COR-L47 (cell line): ENCODE measurements at regions not wholly inside any gene's neighbourhood (a gene's known extent, or its start where the extent isn't known, plus 50 kb on each side); places are given as distances from the start of the nearest gene placed in this dataset.
"Not testable (repeated sequence)": the region's sequence is repeated elsewhere in the genome, so short reads cannot be mapped to it uniquely, and the experiment has no call there.

Experiments used
- DNase-seq: peaks from one replicate; lab custom pipeline; 2025; lab: John Stamatoyannopoulos, UW

GRCh38 chr12:87330071-87330555 is 699.1 kb downstream of the C12orf50 start:
- DNase-seq: not testable (repeated sequence)

DNA sequence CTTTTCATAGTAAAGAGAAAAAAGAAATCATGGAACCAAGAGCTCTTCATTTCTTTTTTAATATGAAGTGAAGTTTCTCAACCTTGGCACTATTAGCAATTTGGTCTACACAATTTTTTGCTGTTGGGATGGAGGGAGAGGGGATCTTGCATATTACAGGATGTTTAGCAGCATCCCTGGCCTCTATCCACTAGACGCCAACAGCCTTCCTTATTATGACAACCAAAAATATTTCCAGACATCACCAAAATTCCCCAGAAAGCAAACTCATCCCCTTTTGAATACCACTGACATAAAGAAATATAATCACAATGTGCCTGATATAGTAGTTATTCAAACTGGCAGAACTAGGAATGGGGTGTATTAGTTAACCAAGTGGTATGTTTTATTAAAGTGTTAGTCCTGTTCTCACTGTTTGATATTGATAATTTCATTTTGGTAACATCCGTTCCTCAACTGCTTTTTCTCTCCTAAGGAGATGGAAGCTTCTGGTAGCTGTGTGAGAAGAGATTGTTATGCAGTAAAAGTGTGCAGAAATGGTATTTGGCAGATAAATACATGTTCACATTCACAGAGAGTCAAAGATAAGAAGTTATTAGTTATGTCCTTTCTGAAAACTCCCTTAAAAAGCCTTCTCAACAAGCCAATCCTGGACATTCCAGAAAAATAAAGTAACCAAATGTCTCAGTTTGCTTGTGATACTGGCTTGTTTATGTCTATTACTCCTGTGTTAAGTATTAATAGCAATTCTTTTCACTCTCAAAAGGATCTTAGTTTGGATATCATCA is 699.9 kb downstream of the C12orf50 start:
- no peak for DNase-seq

- no peak for DNase-seq
Measured at GRCh38 chr12:87323369-87323768, 705.8 kb downstream of the C12orf50 start.

DNA sequence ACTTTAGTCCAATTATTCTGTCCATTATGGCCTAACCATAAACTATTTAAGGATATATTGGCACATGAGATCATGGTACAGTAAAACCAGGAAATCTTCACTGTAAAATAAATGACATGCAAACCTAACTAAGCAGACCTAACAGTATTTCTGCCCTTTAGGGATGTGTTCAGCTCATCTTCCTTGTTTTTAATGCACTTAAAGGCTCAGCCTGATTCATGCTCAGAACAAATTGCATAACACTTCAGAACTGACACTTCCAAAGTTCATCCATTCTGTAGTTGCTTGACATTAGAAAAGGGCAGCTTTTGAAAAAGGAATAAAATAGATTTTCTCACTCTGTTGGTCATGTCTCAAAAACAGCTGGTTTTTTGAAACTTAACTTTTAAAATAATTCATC is 708.5 kb downstream of the C12orf50 start:
- no peak for DNase-seq

GRCh38 chr12:87317302-87317701 is 711.9 kb downstream of the C12orf50 start:
- DNase-seq: no peak

- DNase-seq: no peak
Measured at GRCh38 chr12:87311206-87311605, 718.0 kb downstream of the C12orf50 start.

DNA sequence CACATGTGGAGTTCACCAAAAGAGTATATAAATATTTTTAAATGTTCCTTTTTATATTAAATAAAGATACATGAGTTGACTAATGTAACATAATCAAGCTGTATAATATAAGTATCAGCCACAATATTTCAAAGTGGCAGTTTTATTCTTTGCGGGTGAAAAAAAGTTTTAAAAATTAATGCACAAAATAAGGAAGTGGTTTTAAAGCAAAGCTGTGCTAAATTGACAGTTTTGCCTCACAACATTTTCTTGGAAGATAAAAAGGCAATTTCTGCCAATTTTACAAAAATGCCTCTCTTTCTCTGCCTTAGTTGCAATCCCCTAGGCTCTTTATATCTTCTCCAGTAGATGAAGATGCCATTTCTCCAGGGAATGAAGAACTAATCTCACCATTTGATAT is 719.1 kb downstream of the C12orf50 start:
- DNase-seq: no peak

GRCh38 chr12:87305481-87305880 is 723.7 kb downstream of the C12orf50 start:
- no peak for DNase-seq

GRCh38 chr12:87304406-87304805 is 724.8 kb downstream of the C12orf50 start:
- no peak for DNase-seq

- no peak for DNase-seq
Measured at GRCh38 chr12:87303396-87304012, 725.7 kb downstream of the C12orf50 start.

DNA sequence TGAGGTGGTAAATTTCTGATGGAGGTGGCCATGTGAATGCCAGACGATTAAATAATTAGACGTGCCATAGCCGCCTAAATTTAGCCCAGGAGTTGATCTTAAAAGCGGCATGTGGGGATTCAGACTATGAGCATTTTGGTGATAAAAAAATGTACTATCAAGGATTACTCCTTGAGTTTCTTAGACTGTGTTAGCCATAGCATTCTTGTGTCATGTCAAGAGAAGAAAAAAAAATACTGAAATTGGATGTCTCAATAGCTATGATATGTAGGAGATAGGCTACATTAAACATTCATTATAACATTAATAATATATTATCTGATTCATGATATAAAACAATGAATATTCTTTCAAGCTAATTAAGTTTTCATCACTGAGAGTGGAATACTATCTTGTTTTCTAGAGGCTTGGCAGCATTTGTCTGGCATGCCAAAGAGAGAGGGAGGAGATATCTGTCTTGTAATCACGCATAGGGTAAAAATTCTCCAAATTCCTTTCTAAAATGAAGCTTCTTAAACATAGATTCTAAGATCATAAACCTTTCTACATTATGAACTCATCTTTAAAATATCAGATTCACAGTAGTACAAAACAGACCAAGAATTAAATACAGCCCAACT is 727.0 kb downstream of the C12orf50 start:
- no peak for DNase-seq

- no peak for DNase-seq
Measured at GRCh38 chr12:87290505-87290904, 738.7 kb downstream of the C12orf50 start.

GRCh38 chr12:87283886-87284285 is 745.3 kb downstream of the C12orf50 start:
- no peak for DNase-seq

- DNase-seq: no peak
Measured at GRCh38 chr12:87283111-87283510, 746.1 kb downstream of the C12orf50 start.

GRCh38 chr12:87280893-87281292 is 748.3 kb downstream of the C12orf50 start:
- DNase-seq: no peak

DNA sequence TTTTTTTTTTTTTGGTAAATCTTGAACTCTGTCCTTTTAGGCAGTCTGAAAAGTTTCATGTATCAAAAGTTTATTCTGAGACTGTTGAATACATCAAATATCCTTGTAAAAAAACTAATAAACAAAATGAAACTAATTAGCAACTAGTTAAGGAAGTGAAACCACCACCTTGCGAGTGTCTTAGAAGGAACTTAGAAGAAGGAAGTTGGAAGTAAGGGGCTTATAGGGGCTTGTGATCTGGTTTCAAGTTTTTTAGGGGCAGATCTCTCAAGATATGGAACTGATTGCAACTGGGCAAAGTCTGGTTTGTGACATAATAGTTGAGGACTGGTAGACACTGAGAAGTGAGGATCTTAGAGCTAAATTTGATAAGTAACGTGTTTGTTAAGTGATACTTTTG is 748.8 kb downstream of the C12orf50 start:
- no peak for DNase-seq

DNA sequence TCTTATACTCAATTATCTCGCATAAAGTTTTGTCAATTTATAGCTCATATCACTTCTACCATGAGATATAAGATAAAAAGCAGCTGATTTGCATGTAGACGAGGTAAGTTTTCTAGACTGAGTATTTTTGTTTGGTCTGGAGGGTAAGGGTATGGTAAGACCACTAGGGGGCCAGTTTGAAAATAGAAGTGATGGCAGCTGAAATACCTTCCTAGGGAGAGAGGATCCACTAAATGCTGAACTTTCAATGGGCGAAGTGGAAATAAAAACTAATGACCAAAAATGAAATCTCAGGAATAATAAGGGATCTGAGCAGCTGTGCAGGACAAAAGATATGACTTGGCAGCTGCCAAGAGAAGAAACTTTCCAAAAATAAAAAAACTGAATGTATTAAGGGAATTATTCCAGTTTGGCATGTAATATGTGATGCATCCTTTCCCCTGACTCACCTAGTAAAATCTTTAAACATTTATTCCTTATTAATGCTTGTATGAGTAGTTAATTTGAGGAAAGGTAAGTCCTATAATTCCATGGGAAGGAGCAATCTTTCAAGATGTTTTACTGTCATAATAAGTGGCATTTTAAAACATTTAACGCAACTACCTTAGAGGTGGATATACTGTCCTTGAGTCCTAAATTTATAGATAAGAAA is 754.5 kb downstream of the C12orf50 start:
- no peak for DNase-seq

GRCh38 chr12:87272851-87273250 is 756.4 kb downstream of the C12orf50 start:
- DNase-seq: no peak

DNA sequence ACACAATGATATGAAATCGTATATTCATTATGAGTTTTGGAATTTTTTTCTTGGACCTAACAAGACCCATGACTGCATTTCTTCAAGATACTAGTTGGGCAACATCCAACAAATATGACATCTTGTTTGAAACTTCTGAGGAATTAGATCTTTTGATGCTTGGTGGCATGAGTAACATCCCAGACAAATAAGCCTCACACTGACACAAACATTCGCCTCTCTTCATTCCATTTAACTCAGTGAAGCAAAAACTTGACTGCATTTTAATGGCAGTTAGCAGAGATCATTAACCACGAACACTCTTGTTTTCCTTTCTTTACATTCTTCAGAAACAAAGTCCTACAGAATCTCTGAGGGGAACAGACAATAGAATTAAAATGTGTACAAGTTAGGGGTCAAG is 758.3 kb downstream of the C12orf50 start:
- DNase-seq: no peak

DNA sequence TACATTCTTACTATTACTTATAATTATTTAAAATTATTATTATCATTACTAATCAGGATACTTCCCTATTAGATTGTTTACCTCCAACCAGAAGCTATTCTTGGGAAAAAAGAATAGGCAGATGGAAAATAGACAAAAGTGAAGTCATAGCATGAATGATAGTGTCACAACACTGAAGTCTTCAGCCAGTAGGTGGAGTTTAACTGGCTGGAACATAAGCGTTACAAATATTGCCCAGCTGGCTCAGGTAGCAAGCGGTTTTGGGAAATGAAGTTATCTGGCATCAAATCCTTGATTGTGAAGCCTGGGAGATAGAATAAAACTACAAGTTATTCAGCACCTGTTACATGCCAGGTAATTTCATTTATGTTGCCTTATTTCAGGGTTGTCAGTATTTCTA is 762.9 kb downstream of the C12orf50 start:
- no peak for DNase-seq

DNA sequence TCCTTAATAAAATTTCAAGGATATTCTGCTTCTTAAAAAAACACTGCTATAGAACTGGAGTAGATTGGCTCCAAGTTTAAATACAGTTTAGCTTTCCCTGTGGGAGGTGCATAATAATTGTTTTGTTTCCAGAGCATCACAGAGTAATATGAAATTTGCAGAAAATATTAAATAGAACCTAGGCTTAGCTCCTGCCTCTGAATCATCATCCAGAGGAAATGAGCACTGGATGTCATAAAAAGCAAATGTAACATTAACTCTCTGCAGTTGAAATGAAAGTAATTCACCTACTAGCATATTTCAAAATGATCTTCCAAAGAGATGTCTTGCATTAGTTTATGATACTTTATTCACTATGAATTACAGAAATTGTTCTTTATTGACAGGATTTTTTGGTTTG is 769.8 kb downstream of the C12orf50 start:
- no peak for DNase-seq

GRCh38 chr12:87254381-87255030 is 774.7 kb downstream of the C12orf50 start:
- no peak for DNase-seq
